HG02610 (cell line): ENCODE measurements at regions not wholly inside any gene's neighbourhood (a gene's known extent, or its start where the extent isn't known, plus 50 kb on each side); places are given as distances from the start of the nearest gene placed in this dataset.
"Not testable (repeated sequence)": the region's sequence is repeated elsewhere in the genome, so short reads cannot be mapped to it uniquely, and the experiment has no call there.

ENCODE experiments used
- ATAC-seq: cut with Tn5 transposase; IDR thresholded peaks from one replicate; pipeline ENCODE4 v1.9.1; 2021; ENCODE audit warnings: mild to moderate bottlenecking, moderate library complexity; ENCODE audit not compliant: unreplicated experiment

DNA sequence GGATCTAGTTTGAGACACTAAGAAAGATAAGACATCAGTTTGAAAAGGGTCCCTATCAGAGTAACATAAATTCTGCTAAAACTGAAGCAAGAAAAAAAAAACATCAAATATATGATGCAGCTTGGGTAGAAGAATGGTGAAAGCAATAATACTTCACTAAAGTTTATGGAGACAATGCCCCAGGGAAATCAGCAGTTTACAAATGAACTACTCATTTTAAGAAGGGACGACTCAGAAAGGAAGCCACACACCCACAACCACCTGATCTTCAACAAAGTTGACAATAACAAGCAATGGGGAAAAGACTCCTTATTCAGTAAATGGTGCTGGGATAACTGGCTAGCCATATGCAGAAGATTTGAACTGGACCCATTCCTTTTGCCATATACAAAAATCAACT, 143.5 kb downstream of the TPBG start:
- ATAC-seq, result peak; percentile 59

DNA sequence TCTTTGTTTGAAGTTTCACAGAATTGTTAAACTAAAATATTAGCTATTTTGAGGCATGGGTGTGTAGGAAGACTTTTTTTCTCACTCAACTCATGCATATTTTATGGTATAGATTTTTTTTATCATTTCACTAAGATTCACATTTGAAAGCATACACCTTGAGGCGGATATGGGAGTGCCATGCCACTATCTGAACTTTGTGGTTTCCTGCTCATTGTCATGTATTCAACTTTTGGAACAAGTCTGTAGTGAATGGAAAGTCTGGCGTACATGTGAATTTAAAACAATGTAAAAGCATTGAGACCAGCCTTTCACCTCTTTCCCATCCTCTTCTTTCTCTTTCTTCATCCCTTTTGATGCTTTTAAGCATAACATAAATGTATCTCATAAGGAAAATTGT, 147.9 kb downstream of the TPBG start:
- no peak for ATAC-seq

DNA sequence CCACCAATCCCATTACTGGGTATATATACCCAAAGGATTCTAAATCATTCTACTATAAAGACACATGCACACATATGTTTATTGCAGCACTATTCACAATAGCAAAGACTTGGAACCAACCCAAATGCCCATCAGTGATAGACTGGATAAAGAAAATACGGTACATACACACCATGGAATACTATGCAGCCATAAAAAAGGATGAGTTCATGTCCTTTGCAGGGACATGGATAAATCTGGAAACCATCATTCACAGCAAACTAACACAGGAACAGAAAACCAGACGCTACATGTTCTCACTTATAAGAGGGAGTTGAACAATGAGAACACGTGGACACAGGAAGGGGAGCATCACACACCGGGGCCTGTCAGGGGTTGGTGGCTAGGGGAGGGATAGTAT, 154.3 kb downstream of the TPBG start:
- not testable (repeated sequence) for ATAC-seq

DNA sequence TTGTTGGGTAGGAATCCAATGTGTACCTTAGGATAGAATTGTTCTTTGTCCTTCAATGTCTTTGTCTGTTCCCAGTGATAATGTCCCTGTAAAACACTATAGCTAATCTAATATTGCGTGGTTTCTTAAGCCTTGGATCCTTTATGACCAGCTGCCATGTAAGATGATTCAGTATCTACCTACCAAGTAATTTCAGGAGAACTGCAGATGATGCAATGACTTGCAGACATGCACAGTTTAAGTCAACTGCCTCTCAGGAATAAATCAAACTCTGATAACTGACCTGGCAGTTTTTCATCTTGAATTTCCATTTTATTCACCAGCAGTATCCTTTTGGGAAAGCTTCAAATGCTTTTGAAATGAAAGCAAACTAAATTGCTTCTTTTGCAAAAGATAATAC, 157.8 kb downstream of the TPBG start:
- ATAC-seq, result no peak

DNA sequence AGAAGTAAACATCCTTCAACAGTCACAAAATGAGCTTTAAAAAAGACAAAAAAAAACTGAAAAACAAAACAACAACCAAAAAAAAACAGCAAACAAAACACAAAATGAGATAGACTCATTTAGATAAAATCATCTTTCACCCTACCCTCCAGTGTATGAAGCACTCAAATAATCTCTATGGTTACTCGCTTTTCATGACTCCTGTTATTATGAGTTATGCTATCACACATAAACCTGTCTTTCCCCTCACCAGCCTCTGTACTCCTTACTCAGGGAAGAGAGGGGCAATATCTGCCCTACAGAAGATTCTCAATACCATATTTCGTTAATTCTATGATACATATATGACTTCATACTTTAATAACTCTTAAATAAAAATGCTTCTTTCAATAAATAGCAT, 158.2 kb downstream of the TPBG start:
- no peak for ATAC-seq

DNA sequence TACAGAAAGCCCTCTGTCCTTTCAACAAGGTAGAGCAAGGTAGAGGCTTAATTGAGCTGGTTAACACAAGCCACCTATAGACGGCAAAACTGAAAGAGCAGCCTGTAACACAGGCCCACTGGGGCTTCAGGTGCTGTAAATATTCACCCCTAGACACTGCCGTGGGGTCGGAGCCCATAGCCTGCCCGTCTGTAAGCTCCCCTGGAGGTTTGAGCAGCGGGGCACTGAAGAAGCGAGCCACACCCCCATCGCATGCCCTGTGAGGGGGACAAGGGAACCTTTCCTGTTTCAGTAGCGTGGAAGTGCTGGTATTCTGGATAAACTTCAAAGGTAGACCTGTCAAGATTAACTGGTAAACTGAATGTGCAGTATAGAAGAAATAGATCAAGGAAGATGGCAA, 160.4 kb downstream of the TPBG start:
- ATAC-seq, result no peak

DNA sequence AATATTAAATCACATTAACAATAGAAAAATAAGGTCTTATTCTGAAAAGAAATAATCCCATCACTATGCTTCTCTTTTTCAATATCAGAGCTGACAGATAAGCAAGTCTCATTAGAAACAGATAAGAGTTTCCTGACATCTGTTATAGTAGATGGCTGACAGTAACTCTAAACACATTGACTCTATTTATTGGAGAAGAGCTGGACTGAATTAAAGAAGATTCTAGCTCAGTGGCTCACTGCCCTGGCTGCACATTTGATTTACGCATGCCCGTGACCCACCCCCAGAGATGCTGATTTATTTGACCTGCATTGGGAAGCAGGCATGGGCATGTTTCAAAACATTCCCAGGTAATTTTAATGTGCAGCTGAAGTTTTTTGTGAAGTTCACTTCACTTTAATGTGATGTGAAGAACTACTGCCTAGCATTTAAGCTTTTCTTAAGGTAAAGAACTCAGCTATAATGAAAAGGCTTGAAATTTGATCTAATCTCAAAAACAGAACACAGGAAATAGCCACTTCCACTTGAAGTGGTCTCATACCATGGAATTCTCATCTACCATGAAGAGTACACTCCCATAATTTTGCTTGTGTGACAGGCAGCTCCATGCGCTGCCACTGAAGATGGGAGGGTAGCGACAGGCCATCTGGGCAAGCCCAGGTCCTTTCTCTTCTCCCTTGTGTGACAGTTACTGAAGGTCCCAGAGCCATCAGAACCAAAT, 162.3 kb downstream of the TPBG start:
- no peak for ATAC-seq

DNA sequence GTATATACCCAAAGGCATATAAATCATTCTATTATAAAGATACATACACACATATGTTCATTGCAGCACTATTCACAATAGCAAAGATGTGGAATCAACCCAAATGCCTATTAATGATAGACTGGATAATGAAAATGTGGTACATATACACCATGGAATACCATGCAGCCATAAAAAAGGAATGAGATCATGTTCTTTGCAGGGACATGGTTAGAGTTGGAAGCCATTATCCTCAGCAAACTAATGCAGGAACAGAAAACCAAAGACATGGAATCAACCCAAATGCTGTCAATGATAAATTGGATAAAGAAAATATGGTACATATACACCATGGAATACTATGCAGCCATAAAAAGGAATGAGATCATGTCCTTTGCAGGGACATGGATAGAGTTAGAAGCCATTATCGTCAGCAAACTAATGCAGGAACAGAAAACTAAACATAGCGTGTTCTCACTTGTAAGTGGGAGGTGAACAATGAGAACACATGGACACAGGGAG, 166.4 kb downstream of the TPBG start:
- not testable (repeated sequence) for ATAC-seq

DNA sequence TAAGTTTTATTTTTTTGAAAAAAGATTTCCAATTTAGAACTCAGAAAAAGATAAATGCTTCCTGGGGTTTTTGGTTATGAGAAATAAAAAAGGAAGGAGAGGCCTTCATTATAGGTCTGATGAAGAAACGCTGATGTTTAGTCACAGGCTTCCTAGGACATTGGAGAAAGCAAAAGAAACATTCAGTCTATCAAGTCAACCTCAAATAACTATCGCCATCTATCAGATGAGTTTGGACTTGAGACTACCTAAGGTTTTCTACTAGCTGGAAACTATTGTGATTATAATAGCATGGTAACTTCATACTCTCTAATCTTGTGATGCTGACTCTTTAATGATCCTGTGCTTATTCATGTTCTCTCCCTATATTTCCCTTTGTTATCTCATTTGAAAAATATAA, 171.3 kb downstream of the TPBG start:
- ATAC-seq, result no peak

DNA sequence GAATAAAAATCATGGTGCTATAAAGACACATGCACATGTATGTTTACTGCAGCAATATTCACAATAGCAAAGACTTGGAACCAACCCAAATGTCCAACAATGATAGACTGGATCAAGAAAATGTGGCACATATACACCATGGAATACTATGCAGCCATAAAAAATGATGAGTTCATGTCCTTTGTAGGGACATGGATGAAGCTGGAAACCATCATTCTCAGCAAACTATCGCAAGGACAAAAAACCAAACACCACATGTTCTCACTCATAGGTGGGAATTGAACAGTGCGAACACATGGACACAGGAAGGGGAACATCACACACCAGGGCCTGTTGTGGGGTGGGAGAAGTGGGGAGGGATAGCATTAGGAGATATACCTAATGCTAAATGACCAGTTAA, 185.9 kb downstream of the TPBG start:
- not testable (repeated sequence) for ATAC-seq

DNA sequence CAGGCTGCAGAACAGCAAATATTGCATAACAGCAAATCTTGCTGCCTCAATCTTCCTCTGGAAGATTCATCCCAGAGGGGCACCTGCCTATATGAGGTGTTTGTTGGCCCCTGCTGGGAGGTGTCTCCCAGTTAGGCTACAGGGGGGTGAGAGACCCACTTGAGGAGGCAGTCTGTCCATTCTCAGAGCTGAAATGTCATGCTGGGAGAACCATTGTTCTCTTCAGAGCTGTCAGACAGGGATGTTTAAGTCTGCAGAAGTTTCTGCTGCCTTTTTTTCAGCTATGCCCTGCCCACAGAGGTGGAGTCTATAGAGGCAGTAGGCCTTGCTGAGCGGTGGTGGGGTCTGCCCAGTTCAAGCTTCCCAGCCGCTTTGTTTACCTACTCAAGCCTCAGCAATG, 187.7 kb downstream of the TPBG start:
- ATAC-seq, result not testable (repeated sequence)

DNA sequence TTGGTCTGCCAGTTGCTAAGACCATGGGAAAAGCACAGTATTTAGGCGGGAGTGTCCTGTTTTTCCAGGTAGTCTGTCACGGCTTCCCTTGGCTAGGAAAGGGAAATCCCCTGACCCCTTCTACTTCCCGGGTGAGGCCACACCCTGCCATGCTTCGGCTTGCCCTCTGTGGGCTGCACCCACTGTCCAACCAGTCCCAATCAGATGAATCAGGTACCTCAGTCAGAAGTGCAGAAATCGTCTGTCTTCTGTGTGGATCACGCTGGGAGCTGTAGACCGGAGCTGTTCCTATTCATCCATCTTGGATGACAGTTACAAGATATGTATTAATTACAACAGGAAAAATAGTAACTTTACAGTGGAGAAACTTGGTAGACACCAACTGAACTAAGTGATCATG, 188.2 kb downstream of the TPBG start:
- no peak for ATAC-seq

DNA sequence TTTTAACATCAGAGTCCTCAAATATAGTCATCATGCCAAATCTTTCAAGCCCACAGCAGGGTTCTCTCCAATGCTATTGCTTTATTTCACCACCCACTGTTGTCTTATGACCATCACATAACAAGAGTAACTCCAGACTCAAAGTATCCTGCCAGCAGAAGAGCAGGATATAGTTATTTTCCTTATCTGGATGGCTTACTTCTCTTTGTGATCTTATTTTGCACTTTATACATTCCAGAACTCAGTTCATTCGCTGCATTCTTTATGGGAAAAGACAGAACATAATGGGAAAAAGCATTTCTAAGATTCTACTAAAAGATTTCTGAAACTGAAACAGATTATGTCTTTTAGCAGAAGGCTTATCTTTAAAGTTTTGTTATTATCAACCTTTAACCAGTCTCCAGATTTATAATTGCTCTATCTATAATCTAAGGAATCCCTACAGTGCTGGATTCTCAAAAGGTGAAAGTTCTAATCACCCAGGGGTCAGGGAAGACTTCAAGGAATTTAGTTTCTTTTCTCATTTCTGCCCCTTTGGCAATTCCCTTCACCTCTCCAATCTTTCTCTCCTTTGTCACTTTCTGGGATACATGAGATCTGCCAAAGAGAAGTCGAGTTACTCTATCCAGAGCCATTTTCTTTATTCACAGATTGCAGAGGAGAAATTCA, 190.4 kb downstream of the TPBG start:
- ATAC-seq, result no peak

DNA sequence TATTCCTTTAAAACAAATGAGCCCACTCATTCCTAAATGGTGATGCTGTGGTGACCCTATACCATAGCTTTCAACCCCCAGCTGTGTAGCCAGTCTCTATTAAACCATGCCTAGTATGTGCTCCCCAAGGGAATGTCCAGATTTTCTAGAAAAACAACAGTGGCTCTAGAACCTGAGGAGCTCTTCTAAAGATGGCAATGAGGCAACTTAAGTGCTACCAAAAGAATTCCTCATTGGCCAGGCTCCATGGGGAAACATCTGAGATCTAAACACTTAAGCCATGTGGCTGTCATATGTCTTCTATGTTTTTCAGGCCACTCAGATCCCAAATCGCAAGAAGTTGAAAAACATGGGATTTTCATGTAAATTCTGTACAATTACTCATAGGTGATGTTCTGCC, 191.0 kb downstream of the TPBG start:
- ATAC-seq, result no peak

DNA sequence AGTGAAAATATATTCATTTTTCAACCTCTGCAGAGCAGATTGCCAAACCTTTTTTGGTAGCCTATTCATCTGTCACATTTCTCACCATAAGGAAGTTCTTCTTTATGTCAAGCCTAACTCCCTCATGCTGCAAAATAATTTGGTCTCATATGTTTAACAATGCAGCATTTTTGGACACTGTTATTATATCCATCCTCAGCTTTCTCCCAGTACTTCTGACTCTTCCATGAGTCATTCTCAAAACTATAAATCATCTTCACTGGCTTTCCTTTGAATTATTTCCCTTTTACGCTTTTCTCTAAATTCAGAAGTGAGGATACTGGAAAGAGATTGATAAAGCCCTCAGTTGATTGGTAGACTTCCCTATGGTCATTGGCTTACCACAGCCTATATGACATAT, 192.2 kb downstream of the TPBG start:
- ATAC-seq, result no peak

DNA sequence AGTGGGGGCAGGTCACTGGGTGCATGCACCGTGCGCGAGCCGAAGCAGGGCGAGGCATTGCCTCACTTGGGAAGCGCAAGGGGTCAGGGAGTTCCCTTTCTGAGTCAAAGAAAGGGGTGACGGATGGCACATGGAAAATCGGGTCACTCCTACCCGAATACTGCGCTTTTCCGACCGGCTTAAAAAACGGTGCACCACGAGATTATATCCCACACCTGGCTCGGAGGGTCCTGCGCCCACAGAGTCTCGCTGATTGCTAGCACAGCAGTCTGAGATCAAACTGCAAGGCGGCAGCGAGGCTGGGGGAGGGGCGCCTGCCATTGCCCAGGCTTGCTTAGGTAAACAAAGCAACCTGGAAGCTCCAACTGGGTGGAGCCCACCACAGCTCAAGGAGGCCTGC, 194.9 kb downstream of the TPBG start:
- ATAC-seq, result not testable (repeated sequence)

DNA sequence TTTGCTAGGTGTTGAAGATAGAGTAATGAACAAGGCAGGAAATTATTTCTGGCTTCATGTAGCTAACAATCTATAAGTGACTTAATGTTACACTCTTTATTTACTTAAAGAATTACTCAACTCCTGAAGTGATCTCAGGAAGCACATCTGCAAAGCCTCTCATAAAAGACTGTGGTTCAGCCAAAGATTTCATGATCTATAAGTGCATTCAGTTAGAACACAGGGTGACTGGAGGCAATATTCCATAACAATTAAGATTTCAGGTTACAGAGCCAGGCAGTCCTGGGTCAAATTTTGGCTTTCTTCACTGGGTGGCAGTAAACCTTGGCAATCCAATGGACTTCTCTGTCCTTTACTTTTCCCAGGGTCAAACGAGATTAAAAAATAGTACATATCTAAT, 204.0 kb downstream of the TPBG start:
- ATAC-seq, result no peak

DNA sequence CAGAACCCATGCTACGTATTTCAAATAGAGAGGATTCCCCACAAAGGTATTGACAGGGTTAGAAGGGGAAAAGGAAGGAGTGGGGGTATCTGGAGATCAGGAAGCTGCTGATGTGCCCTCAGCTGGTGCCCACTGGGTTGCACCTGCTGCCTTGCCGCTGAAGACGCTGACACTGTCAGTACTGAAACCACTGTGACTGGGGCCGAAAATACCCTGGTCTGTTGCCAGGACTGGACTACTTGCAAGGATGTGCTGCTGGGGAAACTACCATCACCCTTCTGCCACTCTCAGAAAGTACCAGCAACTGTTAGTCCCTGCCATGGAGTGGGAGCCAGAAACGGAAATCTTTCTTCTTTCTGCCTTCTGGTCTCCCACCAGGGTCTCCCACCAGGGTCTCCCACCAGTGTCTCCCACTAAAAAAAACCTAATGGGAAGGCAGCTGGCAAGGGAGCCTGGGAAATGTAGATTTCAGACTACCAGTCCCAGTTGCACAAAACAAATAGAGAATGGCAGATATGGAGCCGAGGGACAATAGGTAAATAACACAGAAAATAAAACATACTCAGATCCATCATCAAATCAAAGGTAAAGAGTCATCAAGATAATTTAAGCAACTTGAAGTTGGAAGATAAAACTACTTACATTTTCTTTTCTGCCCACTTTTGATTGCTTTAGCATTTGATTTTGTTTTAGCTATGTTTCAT, 204.8 kb downstream of the TPBG start:
- ATAC-seq, result peak; percentile 96

DNA sequence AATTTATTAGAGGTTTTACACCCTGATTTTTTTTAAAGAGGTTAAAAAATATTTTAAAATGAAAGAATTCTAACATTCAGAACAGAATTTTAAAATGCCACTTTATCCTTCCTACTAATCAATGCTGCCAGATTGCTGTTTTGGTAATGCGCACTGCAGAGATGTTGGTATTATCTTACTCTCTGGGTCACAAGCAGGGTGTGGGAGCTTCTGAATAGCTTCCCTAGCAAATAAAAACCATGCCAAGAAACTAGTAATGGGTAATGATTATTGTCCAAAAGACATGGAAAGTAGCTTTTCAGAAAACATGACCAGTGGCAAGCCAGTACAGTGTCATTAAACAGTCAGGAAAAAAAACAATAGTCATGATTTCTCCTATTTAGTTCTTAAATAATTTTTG, 205.4 kb downstream of the TPBG start:
- no peak for ATAC-seq

DNA sequence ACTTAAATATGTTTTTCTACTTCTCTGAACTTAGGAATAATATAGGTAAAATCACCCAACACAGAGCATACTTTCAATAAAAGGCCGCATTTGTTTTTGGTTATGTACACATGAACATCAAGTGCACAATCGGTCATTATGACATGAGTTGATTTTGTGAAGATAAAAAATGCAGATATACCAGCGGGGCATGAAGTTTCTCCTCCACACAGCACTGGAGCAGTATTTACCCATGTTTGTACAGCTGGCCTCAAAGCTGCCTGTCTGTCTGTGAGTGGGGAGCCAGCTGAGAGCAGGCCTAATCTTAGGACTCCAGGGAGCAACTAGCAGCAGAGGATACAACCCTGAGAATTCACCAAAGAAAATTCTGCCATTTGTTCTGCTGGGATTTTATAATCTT, 206.5 kb downstream of the TPBG start:
- no peak for ATAC-seq

DNA sequence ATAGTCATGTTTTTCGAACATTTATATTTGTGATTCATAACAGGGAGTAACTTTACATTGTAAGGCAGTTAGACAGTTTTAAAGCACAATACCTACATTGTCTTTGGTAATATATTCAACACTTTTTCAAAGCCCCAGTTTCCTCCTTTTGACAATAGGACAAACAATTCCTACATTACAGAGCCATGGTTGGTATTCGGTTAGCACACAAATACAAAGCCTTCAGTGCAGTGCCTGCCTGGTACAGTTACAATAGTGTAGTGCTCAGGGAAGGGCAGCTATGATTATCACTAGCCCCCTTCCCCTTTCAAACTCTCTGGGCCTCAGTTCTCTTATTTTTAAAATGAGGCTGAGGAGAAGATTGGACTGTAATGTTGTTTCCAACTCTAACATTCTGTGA, 207.8 kb downstream of the TPBG start:
- no peak for ATAC-seq
